WERI-Rb-1 (cell line): ENCODE measurements at regions not wholly inside any gene's neighbourhood (a gene's known extent, or its start where the extent isn't known, plus 50 kb on each side); places are given as distances from the start of the nearest gene placed in this dataset.

ENCODE experiments used
- DNase-seq: peaks from one replicate; pipeline ENCODE4 v3.0.0-alpha.2; 2020
- H3K27ac ChIP-seq: fragments of 250-450 bp; sonication (Bioruptor Pico); 2 replicates; pipeline ENCODE4 v1.5.1; 2020; ENCODE audit warnings: mild to moderate bottlenecking, moderate library complexity
- H3K27me3 ChIP-seq: fragments of 250-450 bp; sonication (Bioruptor Pico); 2 replicates; pipeline ENCODE4 v1.5.1; 2021; ENCODE audit warnings: mild to moderate bottlenecking, low read depth, moderate library complexity; ENCODE audit not compliant: insufficient read depth, severe bottlenecking
- H3K36me3 ChIP-seq: fragments of 250-450 bp; sonication (Bioruptor Pico); 2 replicates; pipeline ENCODE4 v1.5.1; 2020; ENCODE audit warnings: mild to moderate bottlenecking, moderate library complexity
- H3K4me3 ChIP-seq: 2 replicates; pipeline ENCODE4 v1.5.1; 2011; ENCODE audit warnings: low read depth, mild to moderate bottlenecking, control low read depth, low read length
- H3K9me3 ChIP-seq: fragments of 250-450 bp; sonication (Bioruptor Pico); 2 replicates; pipeline ENCODE4 v1.5.1; 2021; ENCODE audit warnings: mild to moderate bottlenecking, moderate library complexity; ENCODE audit not compliant: severe bottlenecking
- TF ChIP-seq, protein P1 (sequence below): IDR thresholded peaks from 2 replicates; pipeline ENCODE4 v1.5.1; 2011; ENCODE audit warnings: low read depth, mild to moderate bottlenecking, control low read depth, inconsistent platforms, low read length

DNA sequence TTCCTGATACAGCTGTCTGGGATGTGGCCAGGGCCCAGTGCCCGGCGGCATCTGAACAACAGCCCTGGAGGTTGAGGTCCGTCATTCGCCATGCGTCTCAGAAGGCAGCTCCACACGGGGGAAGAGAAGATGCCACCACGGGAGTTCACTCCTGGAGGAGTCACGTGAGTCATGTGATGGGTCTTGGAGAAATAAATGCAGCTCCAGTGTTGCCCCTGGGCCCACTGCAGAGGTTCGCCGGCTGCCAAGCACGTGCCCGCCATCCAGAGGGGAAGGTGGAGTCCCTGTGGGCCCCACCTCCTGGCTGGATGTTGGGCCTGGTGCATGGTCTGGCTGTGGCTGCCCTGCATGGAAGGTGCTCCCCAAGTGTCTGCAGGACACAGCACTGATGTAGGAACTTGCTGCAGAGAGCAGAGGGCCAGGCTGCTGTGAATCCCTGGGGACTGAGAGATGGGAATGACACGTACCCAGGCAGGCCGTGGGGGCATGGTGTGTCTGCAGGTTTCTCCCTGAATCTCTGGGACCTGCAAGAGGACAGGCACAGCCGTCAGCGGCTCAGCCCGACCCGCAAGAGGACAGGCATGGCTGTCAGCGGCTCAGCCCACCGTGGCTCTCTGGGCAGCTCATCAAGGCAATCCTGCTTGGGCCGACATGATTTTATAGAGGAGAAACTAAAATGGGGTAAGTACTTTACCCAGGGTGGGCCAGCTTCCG lies 418.3 kb upstream of the IRX4 start:
- Histone ChIP-seq H3K27ac (no peak overlapping the region), H3K4me3 (no peak overlapping the region), H3K36me3 (no peaks in the 10 kb centered on the region), H3K27me3 (peaks cover 88% of the 10 kb centered on the region), H3K9me3 (no peaks in the 10 kb centered on the region)
- TF ChIP-seq, protein P1, sequence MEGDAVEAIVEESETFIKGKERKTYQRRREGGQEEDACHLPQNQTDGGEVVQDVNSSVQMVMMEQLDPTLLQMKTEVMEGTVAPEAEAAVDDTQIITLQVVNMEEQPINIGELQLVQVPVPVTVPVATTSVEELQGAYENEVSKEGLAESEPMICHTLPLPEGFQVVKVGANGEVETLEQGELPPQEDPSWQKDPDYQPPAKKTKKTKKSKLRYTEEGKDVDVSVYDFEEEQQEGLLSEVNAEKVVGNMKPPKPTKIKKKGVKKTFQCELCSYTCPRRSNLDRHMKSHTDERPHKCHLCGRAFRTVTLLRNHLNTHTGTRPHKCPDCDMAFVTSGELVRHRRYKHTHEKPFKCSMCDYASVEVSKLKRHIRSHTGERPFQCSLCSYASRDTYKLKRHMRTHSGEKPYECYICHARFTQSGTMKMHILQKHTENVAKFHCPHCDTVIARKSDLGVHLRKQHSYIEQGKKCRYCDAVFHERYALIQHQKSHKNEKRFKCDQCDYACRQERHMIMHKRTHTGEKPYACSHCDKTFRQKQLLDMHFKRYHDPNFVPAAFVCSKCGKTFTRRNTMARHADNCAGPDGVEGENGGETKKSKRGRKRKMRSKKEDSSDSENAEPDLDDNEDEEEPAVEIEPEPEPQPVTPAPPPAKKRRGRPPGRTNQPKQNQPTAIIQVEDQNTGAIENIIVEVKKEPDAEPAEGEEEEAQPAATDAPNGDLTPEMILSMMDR: no peak
- no peak for DNase-seq

DNA sequence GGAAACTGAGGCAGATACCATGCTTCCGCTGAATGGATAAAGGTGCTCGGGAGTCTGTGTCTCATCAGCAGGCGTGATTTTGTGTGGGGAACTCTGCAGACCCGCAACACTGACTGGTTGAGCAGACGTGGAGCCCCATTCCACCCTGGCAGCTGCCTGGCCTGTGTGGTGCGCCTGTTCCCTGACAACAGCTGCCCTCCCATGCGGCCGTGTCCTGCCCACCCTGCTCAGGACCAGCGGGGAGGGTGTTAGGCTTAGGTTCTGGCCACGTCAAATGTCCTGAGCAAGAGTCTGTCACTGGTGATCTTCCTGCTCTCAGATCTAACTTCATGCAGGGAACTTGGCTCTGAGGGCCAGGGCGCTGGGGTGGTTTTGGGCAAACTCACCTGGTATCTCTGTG lies 417.7 kb upstream of the IRX4 start:
- Histone ChIP-seq H3K27ac (no peak overlapping the region), H3K4me3 (no peak overlapping the region), H3K9me3 (no peaks in the 10 kb centered on the region), H3K36me3 (no peaks in the 10 kb centered on the region), H3K27me3 (peaks cover 88% of the 10 kb centered on the region)
- DNase-seq: no peak
- TF ChIP-seq, protein P1: no peak

DNA sequence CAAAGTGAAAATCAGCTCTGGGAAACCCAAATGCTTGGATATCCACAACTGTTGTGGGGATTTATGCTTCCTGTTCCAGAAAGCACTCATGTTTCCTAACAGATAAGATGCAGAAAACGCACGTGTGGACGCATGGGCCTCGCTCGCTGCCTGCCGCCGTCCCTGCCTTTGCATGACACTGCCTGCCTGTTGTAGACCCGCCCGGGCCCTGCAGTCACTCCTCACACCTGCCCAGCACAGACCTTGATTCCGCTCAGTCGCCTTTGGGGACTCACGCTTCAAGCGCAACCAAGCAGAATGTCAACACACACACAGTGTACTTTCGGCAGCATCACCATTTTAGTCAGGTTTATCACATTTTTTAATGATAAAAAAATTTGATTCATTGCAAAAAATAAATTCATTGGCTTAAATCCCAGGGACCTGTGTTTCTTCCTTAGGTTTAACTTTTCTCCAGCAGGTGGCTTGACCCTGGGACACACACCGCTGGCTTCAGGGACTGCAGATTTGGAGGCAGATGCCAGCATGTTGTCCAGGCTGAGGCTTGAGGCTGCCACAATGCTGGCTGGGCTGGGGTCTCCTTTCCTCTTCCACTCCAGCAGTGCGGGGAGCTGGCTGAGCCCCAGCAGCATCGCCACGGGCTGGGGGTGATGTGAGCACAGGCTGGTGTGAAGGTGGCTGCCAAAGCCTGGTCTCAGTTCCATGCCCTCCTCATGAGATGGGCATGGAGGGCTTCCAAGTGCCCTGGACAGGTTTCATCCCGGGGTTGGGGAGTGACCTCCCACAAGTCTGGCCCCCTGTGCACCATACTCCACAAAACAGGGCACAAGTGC lies 416.9 kb upstream of the IRX4 start:
- TF ChIP-seq, protein P1: no peak
- Histone ChIP-seq H3K27me3 (peaks cover 86% of the 10 kb centered on the region), H3K36me3 (no peaks in the 10 kb centered on the region), H3K27ac (no peak overlapping the region), H3K4me3 (no peak overlapping the region), H3K9me3 (no peaks in the 10 kb centered on the region)
- no peak for DNase-seq

DNA sequence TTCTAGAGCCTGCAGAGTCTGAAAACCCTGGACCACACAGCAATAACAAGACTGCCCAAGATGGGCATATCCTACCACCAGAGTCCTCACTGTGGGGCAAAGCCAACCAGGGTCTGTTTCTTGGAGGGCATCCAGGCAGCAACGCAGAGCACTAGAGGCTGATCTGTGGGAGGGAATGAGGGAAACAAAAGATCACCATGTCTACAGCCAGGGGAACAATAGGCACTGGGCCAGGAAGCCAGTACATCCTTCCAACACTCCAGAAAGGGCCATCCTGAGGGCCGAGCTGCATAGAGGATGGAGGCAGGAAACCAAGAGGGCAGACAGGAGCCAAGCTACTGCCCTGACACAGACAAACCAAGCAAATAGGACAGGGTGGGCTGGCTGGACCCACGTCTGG lies 416.1 kb upstream of the IRX4 start:
- TF ChIP-seq, protein P1: no peak
- no peaks in the 10 kb centered on the region for H3K36me3 ChIP-seq
- no peaks in the 10 kb centered on the region for H3K9me3 ChIP-seq
- no peak overlapping the region for H3K27ac ChIP-seq
- H3K4me3 ChIP-seq: no peak overlapping the region
- DNase-seq: no peak
- peaks cover 86% of the 10 kb centered on the region for H3K27me3 ChIP-seq

DNA sequence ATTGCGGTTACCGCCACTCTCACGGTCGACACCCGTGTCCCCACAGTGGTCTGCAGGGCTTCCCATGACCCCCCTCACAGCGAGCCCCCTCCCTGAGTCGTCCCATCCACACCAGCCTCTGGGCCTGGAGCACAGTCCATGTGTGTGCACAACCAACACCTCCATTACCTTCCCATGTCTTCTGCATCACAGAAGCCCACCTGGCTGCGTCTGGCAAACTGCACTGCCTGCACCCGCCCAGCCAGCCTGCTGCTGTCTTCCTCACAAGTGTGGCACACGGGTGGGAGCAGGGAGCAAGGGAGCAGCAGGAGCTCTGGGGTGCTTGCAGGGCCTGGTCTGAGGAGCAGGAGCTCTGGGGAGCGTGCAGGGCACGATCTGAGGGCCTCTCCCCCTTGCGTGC lies 415.3 kb upstream of the IRX4 start:
- Histone ChIP-seq H3K27ac (no peak overlapping the region), H3K4me3 (no peak overlapping the region), H3K27me3 (peaks cover 86% of the 10 kb centered on the region), H3K36me3 (no peaks in the 10 kb centered on the region), H3K9me3 (no peaks in the 10 kb centered on the region)
- TF ChIP-seq, protein P1: no peak
- no peak for DNase-seq
